ENCODE measurements at regions not wholly inside any gene's neighbourhood (a gene's known extent, or its start where the extent isn't known, plus 50 kb on each side); places are given as distances from the start of the nearest gene placed in this dataset.

- no peak for TF ChIP-seq GABPA (IDR thresholded peaks at IDR 0.05; ENCODE audit: low read depth)
- TF ChIP-seq CTCF (IDR thresholded peaks at IDR 0.05; ENCODE audit: insufficient read depth, low read length): no peak
- no peak for TF ChIP-seq POLR2AphosphoS5 (IDR thresholded peaks at IDR 0.05; ENCODE audit: low read depth)
- no peak for TF ChIP-seq REST (IDR thresholded peaks at IDR 0.05; ENCODE audit: insufficient replicate concordance, low read depth)
Measured at GRCh38 chr5:152650413-152650812, 245.3 kb upstream of the NMUR2 start.
